ENCODE measurements at regions not wholly inside any gene's neighbourhood (a gene's known extent, or its start where the extent isn't known, plus 50 kb on each side); places are given as distances from the start of the nearest gene placed in this dataset.

DNA sequence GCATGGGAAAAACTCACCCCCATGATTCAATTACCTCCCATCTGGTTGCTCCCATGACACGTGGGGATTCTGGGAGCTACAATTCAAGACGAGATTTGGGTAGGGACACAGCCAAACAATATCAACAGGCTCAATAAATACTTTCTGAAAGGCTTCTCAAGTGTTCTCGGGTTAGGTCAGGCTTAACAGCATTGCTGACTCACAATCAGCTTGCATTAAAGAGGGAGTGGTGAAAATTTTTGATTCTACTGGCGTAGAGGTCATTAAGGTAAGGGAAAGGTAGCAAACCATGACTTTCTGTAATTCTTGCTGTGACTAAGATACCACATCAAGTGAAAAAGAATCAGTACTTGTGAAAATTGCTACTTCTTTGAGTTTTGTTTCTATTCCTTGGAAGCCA, 126.4 kb downstream of the JCAD start:
- no peak for TF ChIP-seq EZH2 (IDR thresholded peaks at IDR 0.05; ENCODE audit: insufficient read depth, poor library complexity, severe bottlenecking)
- TF ChIP-seq EZH2phosphoT487 (IDR thresholded peaks at IDR 0.05; ENCODE audit: insufficient read depth, low read depth), result no peak

All from GM23248 (cell line).